ENCODE measurements at regions not wholly inside any gene's neighbourhood (a gene's known extent, or its start where the extent isn't known, plus 50 kb on each side); places are given as distances from the start of the nearest gene placed in this dataset.

- Histone ChIP-seq H3K36me3 (no peaks in the 10 kb centered on the region), H3K4me1 (no peaks in the 10 kb centered on the region), H3K9me3 (no peaks in the 10 kb centered on the region), H3K27ac (no peak overlapping the region), H3K4me3 (no peak overlapping the region), H3K27me3 (no peaks in the 10 kb centered on the region)
- TF ChIP-seq CTCF (IDR thresholded peaks at IDR 0.05) (no peak), POLR2A (IDR thresholded peaks at IDR 0.05) (no peak)
- intact Hi-C loops (cut with DNase I) = no loop called here
- DNase-seq = no peak
- 61 to 67% methylated on average over 2 of the region's 2 CpGs for WGBS, 2 donors
These were observed 190.3 kb downstream of the KIF2B start for GRCh38 chr17:54013072-54013471.

- H3K27ac ChIP-seq = no peak overlapping the region
- intact Hi-C loops (cut with DNase I) = no loop called here
- no peak overlapping the region for H3K4me3 ChIP-seq
- no peaks in the 10 kb centered on the region for H3K27me3 ChIP-seq
- WGBS, 2 donors = 46 to 60% methylated on average over 2 of the region's 2 CpGs
- TF ChIP-seq CTCF (IDR thresholded peaks at IDR 0.05) (no peak), POLR2A (IDR thresholded peaks at IDR 0.05) (no peak)
- DNase-seq = no peak
- H3K36me3 ChIP-seq = no peaks in the 10 kb centered on the region
- no peaks in the 10 kb centered on the region for H3K4me1 ChIP-seq
- H3K9me3 ChIP-seq = no peaks in the 10 kb centered on the region
These were observed 193.0 kb downstream of the KIF2B start for GRCh38 chr17:54015734-54016133.

- intact Hi-C loops (cut with DNase I) = no loop called here
- Histone ChIP-seq H3K27ac (no peak overlapping the region), H3K4me1 (no peaks in the 10 kb centered on the region), H3K4me3 (no peak overlapping the region), H3K36me3 (no peaks in the 10 kb centered on the region), H3K27me3 (no peaks in the 10 kb centered on the region), H3K9me3 (no peaks in the 10 kb centered on the region)
- no peak for DNase-seq
- no peak for TF ChIP-seq CTCF (IDR thresholded peaks at IDR 0.05)
- TF ChIP-seq POLR2A (IDR thresholded peaks at IDR 0.05) = no peak
- 81 to 91% methylated on average over 1 of the region's 1 CpG for WGBS, 2 donors
These were observed 198.7 kb downstream of the KIF2B start for GRCh38 chr17:54021418-54021817.

- Histone ChIP-seq H3K36me3 (no peaks in the 10 kb centered on the region), H3K27ac (no peak overlapping the region), H3K4me3 (no peak overlapping the region), H3K4me1 (peaks cover 0 to 3% (median 0%) of the 10 kb centered on the region in 3 donors), H3K27me3 (no peaks in the 10 kb centered on the region), H3K9me3 (no peaks in the 10 kb centered on the region)
- intact Hi-C loops (cut with DNase I) = no loop called here
- no peak for DNase-seq
- TF ChIP-seq POLR2A (IDR thresholded peaks at IDR 0.05) (no peak), CTCF (IDR thresholded peaks at IDR 0.05) (no peak)
These were observed 206.4 kb downstream of the KIF2B start for GRCh38 chr17:54028986-54029580.

GRCh38 chr17:54029986-54030385, 207.3 kb downstream of the KIF2B start:
- Histone ChIP-seq H3K4me3 (no peak overlapping the region), H3K27me3 (no peaks in the 10 kb centered on the region), H3K36me3 (no peaks in the 10 kb centered on the region), H3K9me3 (no peaks in the 10 kb centered on the region), H3K4me1 (peaks cover 0 to 3% (median 0%) of the 10 kb centered on the region in 3 donors), H3K27ac (no peak overlapping the region)
- TF ChIP-seq POLR2A (IDR thresholded peaks at IDR 0.05) = no peak
- TF ChIP-seq CTCF (IDR thresholded peaks at IDR 0.05) = no peak
- DNase-seq = no peak
- intact Hi-C loops (cut with DNase I) = no loop called here
- WGBS, 2 donors = 85 to 100% methylated on average over 3 of the region's 5 CpGs

Measured in esophagus squamous epithelium (tissue), 5 donors.